H9 (cell line): ENCODE measurements at regions not wholly inside any gene's neighbourhood (a gene's known extent, or its start where the extent isn't known, plus 50 kb on each side); places are given as distances from the start of the nearest gene placed in this dataset.

ENCODE experiments used
- DNase-seq: peaks from one replicate; pipeline ENCODE4 v3.0.0-alpha.2; 2017
- H2AFZ ChIP-seq: one replicate; pipeline ENCODE4 v1.6.1; 2013; ENCODE audit warnings: mild to moderate bottlenecking, low read length, control low read depth, moderate library complexity
- H2AK5ac ChIP-seq: 2 replicates; pipeline ENCODE4 v1.6.1; 2013; ENCODE audit warnings: low read length, control low read depth, mixed read lengths; ENCODE audit not compliant: insufficient read length
- H2BK120ac ChIP-seq: one replicate; pipeline ENCODE4 v1.6.1; 2013; ENCODE audit warnings: low read depth, mild to moderate bottlenecking, low read length, control low read depth, inconsistent platforms; ENCODE audit not compliant: poor library complexity, severe bottlenecking
- H2BK12ac ChIP-seq: 2 replicates; pipeline ENCODE4 v1.6.1; 2013; ENCODE audit warnings: low read length, control low read depth, mixed read lengths, low read depth; ENCODE audit not compliant: insufficient read length
- H2BK15ac ChIP-seq: 2 replicates; pipeline ENCODE4 v1.6.1; 2013; ENCODE audit warnings: low read depth, low read length, control low read depth
- H2BK20ac ChIP-seq: one replicate; pipeline ENCODE4 v1.6.1; 2013; ENCODE audit warnings: low read depth, mild to moderate bottlenecking, low read length, control low read depth, inconsistent platforms; ENCODE audit not compliant: poor library complexity, severe bottlenecking
- H2BK5ac ChIP-seq: 2 replicates; pipeline ENCODE4 v1.6.1; 2013; ENCODE audit warnings: low read length, control low read depth, mixed read lengths; ENCODE audit not compliant: insufficient read length
- H3K14ac ChIP-seq: 2 replicates; pipeline ENCODE4 v1.6.1; 2013; ENCODE audit warnings: low read length, control low read depth; ENCODE audit not compliant: insufficient read depth
- H3K18ac ChIP-seq: 2 replicates; pipeline ENCODE4 v1.6.1; 2013; ENCODE audit warnings: low read depth, mild to moderate bottlenecking, mixed read lengths, low read length, control low read depth; ENCODE audit not compliant: insufficient read length
- H3K23ac ChIP-seq: 2 replicates; pipeline ENCODE4 v1.6.1; 2013; ENCODE audit warnings: low read length, control low read depth, mixed read lengths, low read depth; ENCODE audit not compliant: insufficient read length
- H3K23me2 ChIP-seq: 2 replicates; pipeline ENCODE4 v1.6.1; 2013; ENCODE audit warnings: low read depth, mild to moderate bottlenecking, mixed read lengths, low read length, control low read depth; ENCODE audit not compliant: insufficient read length, poor library complexity, severe bottlenecking
- H3K27ac ChIP-seq: 2 replicates; pipeline ENCODE4 v1.5.1; 2013; ENCODE audit warnings: low read length, control low read depth, mixed read lengths, low read depth; ENCODE audit not compliant: insufficient read length
- H3K27me3 ChIP-seq: 2 replicates; pipeline ENCODE4 v1.6.1; 2013; ENCODE audit warnings: low read length, control low read depth, inconsistent platforms; ENCODE audit not compliant: insufficient read depth
- H3K4ac ChIP-seq: 2 replicates; pipeline ENCODE4 v1.6.1; 2013; ENCODE audit warnings: low read depth, mild to moderate bottlenecking, control low read depth, inconsistent platforms, low read length, moderate library complexity
- H3K4me1 ChIP-seq: 2 replicates; pipeline ENCODE4 v1.6.1; 2013; ENCODE audit warnings: low read length, control low read depth, inconsistent platforms; ENCODE audit not compliant: insufficient read depth
- H3K4me2 ChIP-seq: 2 replicates; pipeline ENCODE4 v1.6.1; 2013; ENCODE audit warnings: low read length, control low read depth, mixed read lengths; ENCODE audit not compliant: insufficient read length, insufficient read depth
- H3K56ac ChIP-seq: 2 replicates; pipeline ENCODE4 v1.6.1; 2013; ENCODE audit warnings: low read depth, mild to moderate bottlenecking, mixed read lengths, low read length, control low read depth; ENCODE audit not compliant: insufficient read length
- H3K79me1 ChIP-seq: 2 replicates; pipeline ENCODE4 v1.6.1; 2013; ENCODE audit warnings: low read depth, mild to moderate bottlenecking, moderate library complexity, low read length, control low read depth, inconsistent platforms; ENCODE audit not compliant: insufficient read depth, poor library complexity, severe bottlenecking
- H3K79me2 ChIP-seq: 2 replicates; pipeline ENCODE4 v1.6.1; 2013; ENCODE audit warnings: low read length, control low read depth, inconsistent platforms; ENCODE audit not compliant: insufficient read depth
- H3K9ac ChIP-seq: 2 replicates; pipeline ENCODE4 v1.6.1; 2013; ENCODE audit warnings: low read length, control low read depth, mixed read lengths; ENCODE audit not compliant: insufficient read length; ENCODE audit errors: extremely low read depth
- H3K9me3 ChIP-seq: one replicate; pipeline ENCODE4 v1.6.1; 2013; ENCODE audit warnings: low read depth, low read length, inconsistent platforms; ENCODE audit not compliant: control insufficient read depth
- H3T11ph ChIP-seq: one replicate; pipeline ENCODE4 v1.6.1; 2013; ENCODE audit warnings: mild to moderate bottlenecking, low read length, control low read depth, inconsistent platforms
- H4K20me1 ChIP-seq: one replicate; pipeline ENCODE4 v1.6.1; 2013; ENCODE audit not compliant: control insufficient read depth, insufficient read length, insufficient read depth
- H4K5ac ChIP-seq: 2 replicates; pipeline ENCODE4 v1.6.1; 2013; ENCODE audit warnings: low read depth, mild to moderate bottlenecking, mixed read lengths, low read length, control low read depth; ENCODE audit not compliant: insufficient read length
- H4K8ac ChIP-seq: replicated peaks from 2 replicates; pipeline ENCODE4 v1.6.1; 2013; ENCODE audit warnings: low read length, control low read depth, mixed read lengths, low read depth; ENCODE audit not compliant: insufficient read length
- H4K91ac ChIP-seq: 2 replicates; pipeline ENCODE4 v1.6.1; 2013; ENCODE audit warnings: low read depth, mild to moderate bottlenecking, moderate library complexity, mixed read lengths, low read length, control low read depth; ENCODE audit not compliant: insufficient read length
- H3K27ac Mint-ChIP-seq, 3 experiments: 2 replicates in 2 of 3; 3 replicates in 1 of 3; pipeline ENCODE4 v1.8.0; 2020 to 2021; ENCODE audit warnings: mixed read lengths in 3 of 3, mild to moderate bottlenecking in 1 of 3, moderate library complexity in 1 of 3
- H3K27me3 Mint-ChIP-seq: 2 replicates; pipeline ENCODE4 v1.8.0; 2021; ENCODE audit warnings: low read depth, mild to moderate bottlenecking, moderate library complexity, mixed read lengths
- H3K36me3 Mint-ChIP-seq, 3 experiments: 2 replicates in 2 of 3; 3 replicates in 1 of 3; pipeline ENCODE4 v1.8.0; 2020 to 2021; ENCODE audit warnings: low read depth in 3 of 3, mixed read lengths in 3 of 3; ENCODE audit not compliant: insufficient read depth in 1 of 3
- H3K4me1 Mint-ChIP-seq, 2 experiments: 2 replicates each; pipeline ENCODE4 v1.8.0; 2020; ENCODE audit warnings: mixed read lengths in 2 of 2
- H3K4me3 Mint-ChIP-seq, 2 experiments: 2 replicates in 1 of 2; 3 replicates in 1 of 2; pipeline ENCODE4 v1.8.0; 2020 to 2021; ENCODE audit warnings: mild to moderate bottlenecking in 2 of 2, mixed read lengths in 2 of 2, moderate library complexity in 1 of 2
- H3K9me3 Mint-ChIP-seq, 2 experiments: 2 replicates in 1 of 2; 3 replicates in 1 of 2; pipeline ENCODE4 v1.8.0; 2020; ENCODE audit warnings: mild to moderate bottlenecking in 2 of 2, mixed read lengths in 2 of 2, moderate library complexity in 1 of 2
- CTCF ChIP-seq: fragments of 200-600 bp; sonication (generic); conservative IDR thresholded peaks from 3 replicates; pipeline ENCODE4 v1.8.0; 2021; ENCODE audit warnings: antibody characterized with exemption, mild to moderate bottlenecking
- WGBS: extraction: QIAGEN DNeasy Blood & Tissue Kit; methylation state at CpG from one replicate; pipeline ENCODE4 v1.1.7; 2013; ENCODE audit warnings: missing lambda C conversion rate, low lambda C conversion rate, mixed read lengths; ENCODE audit not compliant: insufficient read length; ENCODE audit errors: extremely low coverage; 5-methylcytosine and 5-hydroxymethylcytosine counted together

- no peak for TF ChIP-seq CTCF
- H4K20me1 ChIP-seq = no peaks in the 10 kb centered on the region
- no peaks in the 10 kb centered on the region for H3K79me1 ChIP-seq
- peaks cover 24% of the 10 kb centered on the region for H3K27me3 Mint-ChIP-seq
- H2BK12ac ChIP-seq = no peak overlapping the region
- H3K23me2 ChIP-seq = no peaks in the 10 kb centered on the region
- H3K9ac ChIP-seq = no peak overlapping the region
- no peak overlapping the region for H2BK5ac ChIP-seq
- H2AK5ac ChIP-seq = no peak overlapping the region
- no peaks in the 10 kb centered on the region for H3K4me1 ChIP-seq
- H3K14ac ChIP-seq = no peak overlapping the region
- H3K56ac ChIP-seq = no peak overlapping the region
- no peak overlapping the region for H3K23ac ChIP-seq
- H3K27ac Mint-ChIP-seq = no peak overlapping the region
- no peak overlapping the region for H3T11ph ChIP-seq
- H3K4me2 ChIP-seq = no peak overlapping the region
- WGBS = no CpG with 5 or more reads among the region's 4 CpGs
- no peaks in the 10 kb centered on the region for H3K36me3 Mint-ChIP-seq
- no peak overlapping the region for H2BK15ac ChIP-seq
- no peaks in the 10 kb centered on the region for H3K9me3 ChIP-seq
- no peaks in the 10 kb centered on the region for H3K9me3 Mint-ChIP-seq
- no peak overlapping the region for H2AFZ ChIP-seq
- no peaks in the 10 kb centered on the region for H3K4me1 Mint-ChIP-seq
- no peak overlapping the region for H3K4me3 Mint-ChIP-seq
- no peaks in the 10 kb centered on the region for H3K27me3 ChIP-seq
- H4K91ac ChIP-seq = no peak overlapping the region
- H3K18ac ChIP-seq = no peak overlapping the region
- H2BK20ac ChIP-seq = no peak overlapping the region
- no peak for DNase-seq
- H4K8ac ChIP-seq = no peak overlapping the region
- no peak overlapping the region for H3K4ac ChIP-seq
- no peak overlapping the region for H2BK120ac ChIP-seq
- no peak overlapping the region for H3K27ac ChIP-seq
- no peaks in the 10 kb centered on the region for H3K79me2 ChIP-seq
- no peak overlapping the region for H4K5ac ChIP-seq
These were observed 152.2 kb upstream of the PDE1C start for GRCh38 chr7:32222251-32222900.
